NCI-H146 (cell line): ENCODE measurements at regions not wholly inside any gene's neighbourhood (a gene's known extent, or its start where the extent isn't known, plus 50 kb on each side); places are given as distances from the start of the nearest gene placed in this dataset.

Experiments
- DNase-seq: peaks from one replicate; lab custom pipeline; 2025; lab: John Stamatoyannopoulos, UW

GRCh38 chr1:106680216-106680615, 376.3 kb upstream of the PRMT6 start:
- DNase-seq = no peak

GRCh38 chr1:106680776-106681344, 375.6 kb upstream of the PRMT6 start:
- DNase-seq = peak; percentile 22

- DNase-seq = no peak
Measured at GRCh38 chr1:106681939-106682522, 374.4 kb upstream of the PRMT6 start.

- DNase-seq = no peak
Measured at GRCh38 chr1:106688446-106688845, 368.0 kb upstream of the PRMT6 start.

GRCh38 chr1:106698660-106699059, 357.8 kb upstream of the PRMT6 start:
- no peak for DNase-seq

GRCh38 chr1:106699433-106699832, 357.0 kb upstream of the PRMT6 start:
- DNase-seq = no peak

GRCh38 chr1:106700211-106700610, 356.3 kb upstream of the PRMT6 start:
- DNase-seq = no peak

GRCh38 chr1:106705971-106706370, 350.5 kb upstream of the PRMT6 start:
- no peak for DNase-seq

- DNase-seq = peak; percentile 27
Measured at GRCh38 chr1:106717591-106717990, 338.9 kb upstream of the PRMT6 start.

GRCh38 chr1:106721790-106722189, 334.7 kb upstream of the PRMT6 start:
- no peak for DNase-seq

- no peak for DNase-seq
Measured at GRCh38 chr1:106722466-106722865, 334.0 kb upstream of the PRMT6 start.

- DNase-seq = no peak
Measured at GRCh38 chr1:106727171-106727570, 329.3 kb upstream of the PRMT6 start.

- DNase-seq = peak; percentile 70
Measured at GRCh38 chr1:106746448-106747085, 309.9 kb upstream of the PRMT6 start.

- DNase-seq = no peak
Measured at GRCh38 chr1:106747232-106747631, 309.2 kb upstream of the PRMT6 start.

GRCh38 chr1:106747791-106748190, 308.7 kb upstream of the PRMT6 start:
- DNase-seq = no peak

GRCh38 chr1:106748606-106749005, 307.9 kb upstream of the PRMT6 start:
- DNase-seq = no peak

GRCh38 chr1:106749491-106749890, 307.0 kb upstream of the PRMT6 start:
- DNase-seq = no peak

GRCh38 chr1:106749906-106750305, 306.6 kb upstream of the PRMT6 start:
- no peak for DNase-seq

GRCh38 chr1:106751002-106751401, 305.5 kb upstream of the PRMT6 start:
- no peak for DNase-seq

- DNase-seq = no peak
Measured at GRCh38 chr1:106753066-106753465, 303.4 kb upstream of the PRMT6 start.

GRCh38 chr1:106754957-106755356, 301.5 kb upstream of the PRMT6 start:
- no peak for DNase-seq

- peak; percentile 54 for DNase-seq
Measured at GRCh38 chr1:106755682-106756406, 300.6 kb upstream of the PRMT6 start.

- DNase-seq = no peak
Measured at GRCh38 chr1:106756752-106757151, 299.7 kb upstream of the PRMT6 start.
